AG08396 (cell line): ENCODE measurements at regions not wholly inside any gene's neighbourhood (a gene's known extent, or its start where the extent isn't known, plus 50 kb on each side); places are given as distances from the start of the nearest gene placed in this dataset.

ENCODE experiments used
- DNase-seq: peaks from one replicate; pipeline ENCODE4 v3.0.0; 2012; ENCODE audit warnings: low spot score, mixed read lengths

DNA sequence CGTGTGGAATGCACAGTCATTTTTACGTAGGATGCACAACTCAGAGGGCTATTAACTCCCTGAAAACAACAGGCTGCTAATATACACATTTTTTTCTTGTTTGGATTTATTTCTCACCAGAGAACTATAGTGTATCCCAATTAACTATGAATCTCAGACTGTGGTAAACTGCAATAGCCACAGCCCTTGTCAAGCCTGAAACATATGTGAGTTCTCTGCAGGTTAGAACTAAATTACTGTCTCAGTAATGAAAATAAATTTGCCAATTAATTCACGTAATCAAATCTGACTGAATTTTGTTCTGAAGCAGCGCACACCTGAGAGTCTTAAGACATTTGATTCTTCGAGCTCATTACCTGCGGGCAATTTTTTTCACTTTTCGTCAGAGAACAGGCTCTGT lies 318.6 kb downstream of the PMP22 start:
- no peak for DNase-seq

DNA sequence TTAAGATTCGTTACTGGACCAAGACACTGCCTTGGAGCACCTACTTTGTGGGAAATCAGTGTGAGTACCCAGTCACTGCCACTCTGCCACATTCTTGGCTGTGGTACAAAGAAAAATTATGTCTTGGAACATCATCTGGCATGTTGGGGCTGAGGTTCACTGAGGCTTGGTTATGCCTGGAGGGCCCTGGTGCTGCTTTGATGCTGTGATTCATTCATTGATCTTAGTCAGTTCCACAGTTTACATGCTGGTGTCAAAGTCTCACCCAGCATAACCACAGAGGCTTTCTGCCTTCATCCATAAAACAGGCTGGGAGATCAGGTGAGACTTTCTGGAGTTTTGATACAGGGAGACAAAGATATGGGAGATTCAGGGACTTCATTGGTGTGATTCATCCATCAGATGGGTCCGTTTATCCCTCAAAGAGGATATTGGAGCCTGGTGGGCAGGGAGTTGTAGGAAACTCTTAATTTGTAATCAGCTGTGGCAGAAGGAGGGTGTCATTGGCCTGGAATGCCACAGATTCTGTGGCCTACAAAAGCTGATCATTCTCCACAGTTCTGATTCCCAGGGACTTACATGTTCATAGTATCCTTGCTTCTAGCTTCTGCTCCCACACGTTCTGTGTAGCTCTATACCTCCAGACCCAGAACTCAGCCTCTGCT lies 322.5 kb downstream of the PMP22 start:
- no peak for DNase-seq

DNA sequence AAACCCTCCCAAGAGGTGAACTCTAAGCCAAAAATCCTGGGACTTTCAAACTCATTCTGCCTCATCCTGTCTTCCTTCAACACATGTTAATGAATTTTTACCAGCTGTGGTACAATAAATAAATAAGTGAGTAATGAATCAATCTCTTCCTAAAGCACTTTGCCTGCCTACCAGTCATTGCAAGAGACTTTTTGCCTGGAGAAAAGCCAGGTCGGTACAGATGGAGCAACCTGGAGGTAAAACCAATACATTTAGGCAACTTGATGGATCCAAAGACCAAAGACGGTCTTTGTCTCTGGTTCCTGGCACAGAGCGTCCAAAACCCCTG lies 324.2 kb downstream of the PMP22 start:
- DNase-seq, result no peak

DNA sequence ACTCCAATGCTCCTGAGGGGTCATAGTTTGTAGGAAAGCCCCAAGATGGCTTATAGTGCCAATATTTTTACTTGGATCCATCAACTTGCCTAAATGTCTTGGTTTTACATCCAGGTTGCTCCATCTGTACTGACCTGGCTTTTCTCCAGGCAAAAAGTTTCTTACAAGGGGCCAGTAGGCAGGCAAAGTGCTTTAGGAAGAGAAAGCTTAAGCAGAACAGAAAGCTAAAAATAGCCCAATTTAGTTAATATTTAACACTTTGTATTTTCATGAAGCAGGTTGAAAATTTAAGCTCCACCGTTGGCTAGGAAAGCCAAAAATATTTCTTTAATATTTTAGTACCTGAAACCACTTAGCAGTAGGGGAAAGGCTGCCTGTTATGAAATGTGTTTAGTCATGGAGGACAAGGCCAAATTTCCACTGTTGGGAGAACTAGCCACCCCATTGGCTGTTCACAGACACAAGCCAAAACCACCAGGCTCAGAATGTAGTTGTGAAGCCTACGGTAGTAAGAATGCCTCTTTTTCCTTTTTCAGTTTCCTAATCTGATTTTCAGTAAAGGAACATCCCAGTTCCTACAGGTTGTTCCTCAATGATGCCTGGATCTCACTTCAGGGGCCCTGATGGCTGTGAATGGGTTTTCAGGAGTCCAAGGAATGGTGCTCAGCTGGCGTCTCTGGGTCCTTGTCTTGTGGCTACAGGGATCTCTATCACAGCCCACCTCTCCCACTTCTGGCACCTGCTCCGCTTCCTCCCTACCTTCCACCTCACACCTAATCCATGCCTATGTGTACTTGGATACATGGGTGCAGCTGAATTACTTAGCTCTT lies 324.8 kb downstream of the PMP22 start:
- no peak for DNase-seq

DNA sequence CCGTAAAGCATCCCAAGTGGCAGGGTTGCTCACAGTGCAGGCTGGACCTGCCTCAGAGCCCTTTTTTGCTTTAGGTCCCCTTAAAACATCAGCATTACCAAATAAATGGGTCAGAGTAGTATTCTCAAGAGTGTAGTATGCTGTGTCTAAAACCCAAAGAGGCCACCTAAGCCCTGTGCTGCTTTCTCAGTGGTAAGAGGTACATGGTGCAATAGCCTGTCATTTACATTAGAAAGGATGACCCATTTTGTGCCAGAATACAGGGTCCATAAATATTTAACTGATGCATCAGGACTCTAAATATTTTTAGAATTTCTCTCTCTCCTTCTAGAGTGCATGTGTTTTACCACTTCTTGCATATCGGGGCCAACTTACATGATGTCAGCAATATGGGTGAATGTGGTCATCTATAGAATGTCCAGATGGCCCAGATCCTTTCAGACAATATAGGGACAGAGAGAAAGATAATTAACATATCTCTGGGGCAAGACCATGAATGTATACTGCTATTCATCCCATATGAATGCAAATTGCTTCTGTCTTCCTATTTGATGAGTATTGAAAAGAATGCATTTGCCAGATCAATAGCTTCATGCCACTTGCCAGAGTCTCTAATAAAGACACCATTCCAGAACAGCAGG lies 329.2 kb downstream of the PMP22 start:
- no peak for DNase-seq

DNA sequence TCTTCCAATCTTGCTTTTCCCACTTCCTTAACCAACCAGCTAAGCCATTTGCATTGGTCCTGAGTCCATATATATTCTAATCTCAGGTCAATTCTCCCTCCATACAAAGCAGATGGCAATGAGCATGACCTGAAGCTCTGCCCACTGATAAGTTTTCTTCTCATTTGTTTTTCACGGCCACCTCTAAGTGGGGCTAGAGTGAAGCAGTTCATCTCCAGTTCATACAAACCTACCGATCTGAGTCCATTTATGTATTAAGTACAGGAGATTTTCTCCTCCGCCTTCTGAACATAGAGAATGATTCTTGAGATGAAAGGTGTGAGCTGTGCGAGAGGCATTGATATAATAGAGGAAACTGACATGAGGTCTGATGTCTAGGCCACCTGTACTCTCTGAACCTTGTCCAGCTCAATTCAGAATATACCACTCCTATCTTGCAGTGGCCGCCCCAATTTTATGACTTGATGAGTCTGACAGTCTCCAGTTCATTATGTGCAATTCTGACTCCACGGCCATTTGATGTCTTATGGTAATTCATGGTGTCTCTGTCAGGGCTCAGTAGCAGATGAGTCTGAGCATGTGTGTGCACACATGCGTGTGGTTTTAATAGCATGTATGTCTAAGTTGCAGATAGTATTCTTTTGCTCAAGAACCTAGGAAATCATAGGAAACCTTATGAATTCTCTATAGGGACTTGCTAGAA lies 329.8 kb downstream of the PMP22 start:
- no peak for DNase-seq

DNA sequence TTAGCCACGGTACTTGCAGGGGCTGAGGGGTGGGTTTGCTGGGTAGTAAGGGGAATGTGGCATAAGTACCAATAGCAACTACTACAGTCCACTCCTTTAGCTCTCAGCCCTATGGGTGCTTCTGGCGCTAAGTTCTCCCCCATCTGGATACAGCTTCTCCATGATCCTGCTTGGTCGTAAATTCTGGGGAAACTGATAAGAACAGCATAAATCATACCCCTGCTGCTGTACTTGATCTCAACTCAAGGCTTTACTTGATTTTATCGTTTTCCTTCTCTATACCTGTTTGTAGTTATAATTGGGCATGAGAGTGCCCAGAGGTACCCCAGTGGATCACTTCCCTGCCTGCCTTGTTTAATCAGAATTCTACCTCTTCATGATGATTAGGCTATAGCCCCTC lies 331.4 kb downstream of the PMP22 start:
- no peak for DNase-seq

DNA sequence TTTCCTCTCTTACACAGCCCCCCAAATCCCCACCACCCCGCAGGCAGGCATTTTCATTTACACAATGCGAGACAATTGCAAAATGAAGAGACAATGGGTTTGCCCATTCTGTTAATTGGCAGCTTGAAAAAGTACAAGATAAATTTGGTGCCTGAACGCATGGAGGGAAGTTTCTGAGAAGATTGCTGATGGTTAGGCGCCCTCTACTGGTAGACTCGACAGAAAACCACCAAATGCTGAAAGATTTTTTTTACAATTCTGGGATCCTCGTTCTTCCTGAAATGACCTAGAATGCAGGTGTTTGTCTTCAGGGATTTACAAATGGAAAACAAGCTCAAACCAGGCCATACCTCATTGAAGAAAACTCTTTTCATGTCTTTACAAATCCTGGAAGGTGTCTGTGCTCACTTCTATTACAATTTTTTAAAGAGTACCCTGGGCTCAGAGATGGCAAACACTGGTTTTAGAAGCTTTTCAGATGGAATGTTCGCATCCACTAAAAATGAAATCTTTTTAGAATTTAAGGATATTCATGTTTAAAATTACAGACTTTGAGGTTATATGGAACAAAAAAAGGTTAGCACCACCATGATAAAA lies 338.5 kb downstream of the PMP22 start:
- DNase-seq, result peak; percentile 55

DNA sequence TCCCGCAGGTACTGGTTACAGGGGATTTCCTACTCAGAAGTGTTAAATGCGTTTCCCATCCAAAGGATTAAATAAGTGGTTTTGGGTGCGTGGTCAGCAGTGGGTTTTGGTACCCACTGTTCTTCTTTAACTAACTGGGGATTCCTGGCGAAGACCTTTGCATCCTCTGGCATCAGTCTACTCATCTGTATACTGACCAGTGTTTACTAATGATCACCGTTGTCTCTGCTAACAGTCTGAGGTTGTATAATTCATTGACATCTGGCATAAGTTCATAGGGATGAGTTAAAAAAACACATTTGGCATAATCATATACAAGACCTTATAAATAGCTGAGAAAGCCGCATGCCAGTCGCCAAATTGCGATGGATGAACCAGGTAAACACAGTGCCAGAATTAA lies 339.1 kb downstream of the PMP22 start:
- DNase-seq, result no peak

DNA sequence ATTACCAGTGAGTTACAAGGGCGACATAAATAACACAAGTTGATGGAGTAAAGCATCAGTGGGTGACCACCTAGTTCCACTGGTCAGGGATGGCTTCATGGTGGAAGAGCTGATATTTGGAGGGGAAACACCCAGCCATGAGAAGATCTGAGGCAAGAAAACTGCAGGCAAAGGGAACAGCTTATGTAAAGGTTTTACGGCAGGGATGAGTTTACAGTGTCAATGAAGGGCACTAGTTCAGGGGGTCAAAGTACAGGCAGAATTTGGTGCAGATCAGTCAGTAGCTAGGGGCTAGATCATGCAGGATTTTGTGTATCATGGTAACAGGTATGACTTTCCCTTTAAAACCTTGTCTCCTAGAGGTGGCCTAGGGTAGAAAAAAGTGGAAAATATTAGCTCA lies 339.6 kb downstream of the PMP22 start:
- no peak for DNase-seq

DNA sequence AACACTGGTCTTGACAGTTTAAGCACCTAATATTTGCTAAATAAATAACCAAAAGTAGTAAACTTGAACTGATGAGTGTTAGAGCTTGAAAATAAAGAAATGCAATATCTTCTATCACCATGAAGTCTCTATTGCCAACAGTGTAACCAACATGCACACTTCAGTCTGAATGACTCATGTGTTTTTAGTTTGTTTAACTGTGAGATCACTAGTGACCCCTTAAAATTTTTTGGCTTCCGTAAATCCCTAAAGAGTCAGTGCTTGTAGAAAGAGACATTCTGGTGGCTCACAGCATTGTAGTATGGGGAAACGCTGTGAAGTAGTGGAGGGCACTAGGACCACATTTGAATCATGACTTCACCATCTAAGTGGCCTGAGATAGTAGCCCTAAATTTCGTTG lies 341.1 kb downstream of the PMP22 start:
- no peak for DNase-seq

DNA sequence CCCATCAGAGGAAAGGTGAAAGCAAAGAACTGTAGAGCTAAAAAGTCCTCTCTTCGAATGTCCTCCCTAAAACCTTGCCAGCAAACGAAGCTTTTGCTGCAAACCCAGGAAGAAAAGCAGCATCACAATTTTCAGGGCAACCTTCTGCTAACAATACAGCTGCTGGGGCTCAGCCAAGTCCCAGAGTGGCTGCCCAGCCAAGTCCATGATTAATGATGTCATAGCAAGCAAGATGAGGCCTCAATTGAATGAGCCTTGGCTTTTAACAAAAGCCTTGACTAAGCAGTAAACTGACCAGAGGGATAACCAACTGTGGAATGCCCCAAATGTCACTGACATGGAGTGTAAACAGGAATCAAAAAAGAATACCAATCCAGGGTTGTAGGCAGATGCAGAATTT lies 342.7 kb downstream of the PMP22 start:
- DNase-seq, result no peak

DNA sequence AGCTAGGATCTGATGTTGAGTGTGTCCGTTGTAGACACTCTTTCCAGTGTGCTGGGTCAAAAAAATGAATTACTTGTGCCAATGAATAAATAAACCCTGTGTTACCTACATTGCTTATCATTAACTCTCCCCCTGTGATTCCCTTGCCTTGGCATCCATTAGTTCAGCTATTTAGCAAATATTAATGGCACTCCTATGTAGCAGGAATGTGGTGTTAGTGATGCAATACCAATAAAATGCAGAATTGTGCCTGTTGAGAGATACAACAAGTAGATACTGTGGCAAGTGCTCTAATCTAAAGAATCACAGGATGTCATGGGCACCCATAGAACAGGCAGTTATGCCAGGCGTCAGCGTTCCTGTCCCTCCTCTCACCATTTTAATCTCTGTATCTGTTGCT lies 343.2 kb downstream of the PMP22 start:
- DNase-seq, result no peak

DNA sequence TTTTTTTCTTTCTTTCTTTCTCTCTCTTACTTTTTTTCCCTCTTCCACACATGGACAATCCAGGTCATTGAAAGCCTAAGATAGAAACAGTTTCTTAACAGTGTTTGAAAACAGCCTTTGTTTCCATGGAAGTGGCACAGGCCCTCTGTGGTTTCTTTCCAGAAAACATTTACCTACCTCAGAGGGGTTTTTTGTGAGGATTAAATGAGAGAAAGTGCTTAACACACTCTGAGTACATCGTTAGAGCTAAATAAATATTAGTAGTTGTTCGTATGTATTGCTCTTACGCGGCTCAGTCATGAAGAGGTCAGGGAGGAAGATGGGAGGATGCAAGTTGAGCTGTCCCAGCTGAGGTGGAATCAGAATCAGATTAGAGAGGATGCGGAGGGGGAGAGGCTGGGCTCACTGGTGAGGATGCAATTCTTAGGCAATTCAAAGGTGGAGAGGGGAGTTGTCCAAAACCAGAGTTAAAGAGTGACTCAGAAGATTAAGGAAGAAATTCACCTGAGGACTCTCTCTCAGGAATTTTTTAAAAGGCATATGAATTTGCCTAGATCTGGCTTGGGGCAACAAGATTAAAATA lies 345.4 kb downstream of the PMP22 start:
- no peak for DNase-seq

DNA sequence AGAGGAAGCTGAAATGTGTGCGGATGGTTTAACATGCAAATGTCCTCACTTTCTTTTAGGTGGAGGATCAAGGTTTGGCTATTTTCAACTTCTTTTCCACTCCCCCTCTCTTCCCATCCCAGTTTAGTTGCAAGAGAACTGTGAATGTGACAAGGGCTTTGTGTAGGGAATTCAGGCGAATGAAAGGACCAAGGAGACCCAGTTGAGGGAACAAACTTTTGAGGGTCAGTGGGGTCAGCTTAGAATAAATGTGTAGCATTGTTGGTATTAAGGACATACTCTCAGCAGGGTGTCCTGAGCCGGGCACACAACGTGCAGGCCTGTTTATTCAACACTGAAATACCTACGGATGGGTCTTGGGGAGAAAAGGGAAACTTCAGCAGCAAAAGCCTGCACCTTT lies 346.0 kb downstream of the PMP22 start:
- no peak for DNase-seq

DNA sequence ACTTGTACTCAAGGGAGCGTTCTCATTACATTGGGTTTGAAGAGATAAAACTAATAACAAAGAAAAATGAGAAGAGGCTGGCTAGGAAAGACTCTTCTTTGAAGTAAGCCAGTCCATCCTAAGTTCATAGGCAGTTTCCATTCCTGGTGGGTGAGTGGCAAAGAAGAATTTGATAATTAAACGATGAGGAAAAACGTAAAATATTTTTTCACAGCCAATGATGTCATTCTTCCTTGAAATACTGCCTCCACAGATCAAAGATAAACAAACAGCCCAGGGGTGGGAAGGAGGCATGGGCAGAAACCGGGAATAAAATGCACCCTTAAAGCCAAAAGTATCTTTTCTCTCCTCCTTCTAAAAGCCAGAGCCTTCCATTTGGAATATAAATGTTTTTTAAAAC lies 346.6 kb downstream of the PMP22 start:
- DNase-seq, result no peak

DNA sequence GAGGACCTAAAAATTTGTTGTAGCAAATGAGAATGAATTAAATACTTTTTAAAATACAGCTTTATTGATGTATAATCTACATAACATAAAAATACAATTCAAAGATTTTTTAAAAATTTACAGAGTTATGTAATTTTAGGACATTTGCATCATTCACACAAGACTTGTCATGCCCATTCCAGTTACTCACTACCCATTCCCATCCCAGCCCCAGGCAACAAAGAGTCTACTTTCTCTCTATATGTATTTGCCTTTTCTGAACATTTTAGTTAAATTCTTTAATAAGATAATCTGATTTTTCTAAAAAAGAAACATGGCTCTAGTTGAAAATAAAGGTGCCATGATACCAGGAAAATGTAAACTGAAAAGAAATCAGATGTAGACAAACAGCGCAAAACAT lies 354.2 kb downstream of the PMP22 start:
- no peak for DNase-seq

DNA sequence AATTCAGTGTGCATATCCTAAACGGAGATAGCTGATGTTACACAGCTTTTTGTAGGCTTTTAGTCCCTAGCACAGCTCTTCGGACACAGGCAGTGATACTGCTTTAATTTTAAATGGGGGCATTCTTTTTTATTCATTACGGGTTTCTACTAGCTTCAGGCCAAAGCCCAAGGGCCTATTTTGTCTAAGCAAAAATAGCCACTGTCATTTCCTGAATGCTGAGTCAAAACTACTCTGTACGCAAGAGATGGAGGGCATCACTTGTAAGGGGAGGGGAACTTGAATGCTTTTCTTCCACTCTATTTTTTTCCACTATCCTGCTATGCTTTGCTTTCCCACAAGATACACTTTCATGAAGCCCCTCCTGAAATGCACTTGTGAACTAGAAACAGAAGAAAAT lies 360.7 kb downstream of the PMP22 start:
- no peak for DNase-seq

DNA sequence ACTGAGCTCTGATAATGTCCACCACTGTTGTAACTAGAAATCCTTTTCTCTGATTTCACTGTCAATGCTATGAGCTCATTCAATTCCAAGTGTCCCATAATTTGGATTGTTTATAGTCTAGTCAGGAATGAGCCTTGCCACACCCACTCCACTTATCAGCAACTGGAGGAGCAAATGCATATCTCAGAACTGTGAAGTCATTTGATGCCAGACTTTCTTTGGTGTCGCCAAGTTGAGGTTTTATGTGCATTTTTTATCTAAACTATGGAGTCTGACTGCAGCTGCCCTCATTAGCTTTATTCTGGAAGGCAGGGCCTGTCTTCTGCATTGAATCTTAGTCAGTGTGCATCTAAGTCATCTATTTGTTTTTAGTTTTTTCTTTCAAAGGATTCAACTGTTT lies 361.3 kb downstream of the PMP22 start:
- no peak for DNase-seq

DNA sequence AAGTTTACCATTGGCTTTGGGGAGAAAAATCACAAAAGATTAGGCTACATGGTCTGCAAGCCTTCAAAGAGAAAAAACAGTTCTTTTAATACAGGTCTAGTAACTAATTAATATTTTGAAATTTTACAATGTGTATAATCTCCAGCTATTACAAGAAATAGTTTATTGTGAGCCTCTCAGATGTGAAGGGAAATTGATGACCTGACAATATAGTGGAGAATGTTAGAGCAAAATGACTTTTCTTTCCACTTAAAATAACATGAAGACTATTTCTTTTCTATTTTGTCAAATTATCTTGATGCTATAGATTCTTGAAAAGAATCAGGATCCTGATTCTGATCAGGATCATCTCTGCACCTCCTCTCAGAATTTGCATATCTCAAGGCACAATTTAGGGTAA lies 362.3 kb downstream of the PMP22 start:
- no peak for DNase-seq

DNA sequence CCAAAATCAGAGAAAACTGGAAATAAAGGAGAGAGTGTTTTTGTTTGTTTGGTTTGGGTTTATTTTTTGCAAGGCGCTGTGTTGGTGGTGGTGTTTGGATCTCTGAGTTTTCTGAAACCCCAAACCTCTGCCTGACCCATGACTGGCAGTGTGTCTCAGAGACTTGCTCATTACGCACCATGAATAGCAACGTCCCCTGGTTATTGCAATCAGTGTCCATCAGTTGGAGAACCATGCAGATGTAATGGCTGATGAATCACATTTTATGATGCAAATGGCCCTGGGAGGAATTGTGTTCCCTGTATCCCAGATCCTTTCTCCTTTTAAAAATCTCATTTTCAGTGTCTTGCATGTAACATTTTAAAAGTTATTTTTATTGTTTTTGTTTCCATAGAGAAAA lies 362.8 kb downstream of the PMP22 start:
- no peak for DNase-seq

DNA sequence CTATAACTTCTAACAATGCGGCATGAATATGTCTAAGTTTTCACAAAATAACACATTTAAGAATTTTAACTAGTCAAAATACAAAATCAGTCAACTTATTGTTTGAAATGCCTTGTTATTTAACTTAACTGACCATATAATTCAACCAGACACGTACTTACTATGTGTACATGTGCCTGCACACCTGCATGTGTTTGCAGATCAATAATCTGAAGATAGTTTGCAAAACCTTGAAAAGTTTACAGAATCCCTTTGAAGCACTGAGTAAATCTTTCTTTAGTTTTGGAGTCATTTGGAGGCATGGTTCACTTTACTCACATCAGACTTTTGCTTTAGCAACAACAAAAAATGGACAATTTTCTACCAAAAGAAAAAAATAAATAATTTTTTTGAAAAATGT lies 363.8 kb downstream of the PMP22 start:
- DNase-seq, result no peak
